Peyer's patch (tissue), 4 donors: ENCODE measurements at regions not wholly inside any gene's neighbourhood (a gene's known extent, or its start where the extent isn't known, plus 50 kb on each side); places are given as distances from the start of the nearest gene placed in this dataset.

Source experiments
- CTCF ChIP-seq, 6 experiments: fragments of 450-650 bp in 4 of 6; fragments of 200-600 bp in 2 of 6; sonication (generic) in 1 of 6; IDR thresholded peaks; one replicate each; pipeline ENCODE4 v1.5.1; 2017 to 2019; ENCODE audit warnings: antibody characterized with exemption in 6 of 6, mild to moderate bottlenecking in 3 of 6, moderate library complexity in 1 of 6
- POLR2A ChIP-seq, 2 donors: fragments of 450-650 bp; IDR thresholded peaks; one replicate each; pipeline ENCODE4 v1.5.1; 2017; ENCODE audit warnings: antibody characterized with exemption in 2 of 2, mild to moderate bottlenecking in 2 of 2, moderate library complexity in 2 of 2

GRCh38 chr12:86711731-86712130, 455.5 kb upstream of the MGAT4C start:
- no peak for TF ChIP-seq CTCF (IDR thresholded peaks at IDR 0.05)
- TF ChIP-seq POLR2A (IDR thresholded peaks at IDR 0.05): no peak
